ES-I3 (cell line): ENCODE measurements at regions not wholly inside any gene's neighbourhood (a gene's known extent, or its start where the extent isn't known, plus 50 kb on each side); places are given as distances from the start of the nearest gene placed in this dataset.
"Not testable (repeated sequence)": the region's sequence is repeated elsewhere in the genome, so short reads cannot be mapped to it uniquely, and the experiment has no call there.

Source experiments
- H3K36me3 ChIP-seq: 2 replicates; pipeline ENCODE4 v1.6.1; 2013; ENCODE audit warnings: mild to moderate bottlenecking, low read length, control low read depth, moderate library complexity; ENCODE audit not compliant: insufficient read depth
- H3K4me1 ChIP-seq: 2 replicates; pipeline ENCODE4 v1.6.1; 2013; ENCODE audit warnings: mild to moderate bottlenecking, control low read depth, low read length; ENCODE audit not compliant: insufficient read depth
- H3K9ac ChIP-seq: 2 replicates; pipeline ENCODE4 v1.6.1; 2013; ENCODE audit warnings: low read depth, mild to moderate bottlenecking, low read length, moderate library complexity
- H3K9me3 ChIP-seq: 2 replicates; pipeline ENCODE4 v1.6.1; 2013; ENCODE audit warnings: mild to moderate bottlenecking, low read length, moderate library complexity; ENCODE audit not compliant: control insufficient read depth, insufficient read depth

DNA sequence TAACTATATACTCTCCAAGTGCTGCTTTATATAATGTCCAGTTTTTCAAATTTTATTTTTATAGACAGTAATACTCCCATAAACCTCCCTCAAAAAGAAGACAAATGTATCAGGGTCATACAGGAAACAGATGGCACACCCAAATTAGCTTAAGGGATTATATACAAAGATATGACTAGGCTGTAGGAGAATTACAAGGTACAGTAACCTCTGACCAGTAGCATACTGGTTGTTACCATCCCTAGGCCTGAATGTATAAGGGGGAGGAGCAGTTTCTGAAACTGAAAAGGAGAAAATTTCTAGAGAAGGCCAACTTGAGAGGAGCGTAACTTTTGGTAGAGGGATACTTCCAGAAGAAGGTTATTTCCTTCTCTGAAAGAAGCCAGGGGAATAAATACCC lies 122.6 kb upstream of the NBPF19 start:
- not testable (repeated sequence) for H3K36me3 ChIP-seq, H3K9ac ChIP-seq, H3K4me1 ChIP-seq, H3K9me3 ChIP-seq

DNA sequence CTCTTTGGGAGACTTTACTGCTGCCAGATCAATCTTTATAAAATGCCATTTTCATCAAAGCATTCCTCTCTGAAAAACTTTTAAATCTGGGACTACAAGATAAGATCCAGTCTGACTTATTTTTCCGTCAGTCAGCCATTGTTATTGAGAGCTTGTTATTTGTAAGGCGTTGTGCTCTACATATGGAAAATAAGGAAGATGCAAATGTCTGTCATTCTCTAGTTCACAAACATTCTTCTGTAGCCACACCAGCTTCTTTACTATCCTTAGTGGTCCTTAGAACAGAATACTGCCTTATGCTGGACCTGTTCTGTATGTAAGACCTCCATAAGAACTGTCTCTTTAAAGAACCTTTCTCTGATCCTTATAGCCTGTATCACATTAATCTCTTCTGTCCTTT lies 120.3 kb upstream of the NBPF19 start:
- not testable (repeated sequence) for H3K9ac ChIP-seq, H3K4me1 ChIP-seq, H3K36me3 ChIP-seq, H3K9me3 ChIP-seq

DNA sequence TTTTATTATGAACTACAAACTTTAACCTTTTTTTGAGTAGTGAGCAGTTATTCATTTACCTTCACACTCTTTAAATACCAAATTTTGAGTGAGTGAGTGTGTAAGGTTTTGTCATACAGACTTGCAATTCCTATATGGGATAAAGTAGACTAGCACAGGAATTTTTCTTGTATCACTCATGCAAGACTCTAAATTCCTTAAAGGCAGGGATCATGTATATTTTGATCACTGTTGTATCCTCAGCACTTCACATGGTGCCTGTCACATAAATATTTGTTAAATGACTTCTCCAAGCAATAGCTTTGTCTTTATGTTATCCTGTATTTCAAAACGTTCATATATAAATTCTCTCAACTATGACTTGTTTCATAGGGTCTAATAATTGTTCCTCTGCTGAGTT lies 119.1 kb upstream of the NBPF19 start:
- not testable (repeated sequence) for H3K36me3 ChIP-seq, H3K4me1 ChIP-seq, H3K9ac ChIP-seq, H3K9me3 ChIP-seq

DNA sequence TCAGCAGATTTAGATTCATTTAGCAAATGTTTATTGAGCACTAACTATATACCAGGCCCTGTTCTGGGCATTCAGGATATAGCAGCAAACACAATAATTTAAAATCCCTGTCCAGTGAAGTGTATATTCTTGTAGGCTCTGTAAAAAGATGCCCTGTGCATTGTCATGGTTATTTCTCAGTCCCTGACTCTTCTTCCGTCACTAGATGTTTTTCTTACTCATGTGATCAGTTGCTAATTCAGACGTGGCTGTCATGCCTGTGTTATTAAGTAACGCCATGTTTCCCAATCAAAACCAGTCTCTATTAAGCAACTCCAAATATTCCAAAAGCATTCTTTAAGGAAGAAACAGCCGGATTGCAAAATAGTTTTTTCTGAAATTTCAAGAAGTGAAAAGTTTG lies 118.7 kb upstream of the NBPF19 start:
- not testable (repeated sequence) for H3K9ac ChIP-seq, H3K9me3 ChIP-seq, H3K36me3 ChIP-seq, H3K4me1 ChIP-seq

DNA sequence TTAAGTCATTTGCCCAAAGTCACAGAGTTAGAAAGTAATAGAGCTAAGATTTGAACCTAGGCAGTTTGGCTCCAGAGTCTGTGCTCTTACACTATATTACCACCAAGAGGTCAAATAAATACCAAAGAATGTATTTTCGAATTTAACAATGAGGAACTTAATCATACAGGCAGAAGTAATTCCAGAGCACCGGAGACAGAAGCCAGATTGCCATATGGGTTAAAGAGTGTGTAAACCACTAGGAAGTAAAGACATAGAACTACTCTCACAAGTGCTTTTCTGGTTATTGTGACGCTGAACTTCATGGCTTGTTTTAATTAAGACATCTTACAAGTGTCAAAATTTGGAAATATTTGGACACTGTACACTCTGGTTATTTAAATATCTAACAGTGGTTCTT lies 114.5 kb upstream of the NBPF19 start:
- H3K9me3 ChIP-seq, H3K4me1 ChIP-seq, H3K9ac ChIP-seq, H3K36me3 ChIP-seq: not testable (repeated sequence)

DNA sequence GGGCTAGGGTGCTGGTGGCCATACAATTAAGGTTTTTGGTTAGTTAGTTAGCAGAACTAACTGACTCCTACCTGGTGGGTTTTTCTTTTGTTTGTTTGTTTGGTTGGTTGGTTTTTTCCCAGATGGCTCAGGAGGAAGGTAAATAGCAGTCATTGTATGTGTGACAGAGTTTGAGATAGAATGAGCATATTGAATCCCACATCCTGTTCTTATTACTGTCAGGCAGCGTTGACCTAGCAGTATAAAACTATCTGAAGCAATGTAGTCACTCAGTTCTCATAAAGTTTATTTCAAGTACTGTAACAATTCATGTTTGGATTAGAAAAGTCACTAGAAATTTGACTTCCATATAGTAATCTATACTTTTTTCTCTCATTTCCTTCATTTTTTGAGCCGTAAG lies 113.5 kb upstream of the NBPF19 start:
- H3K4me1 ChIP-seq, H3K9ac ChIP-seq, H3K9me3 ChIP-seq, H3K36me3 ChIP-seq: not testable (repeated sequence)

DNA sequence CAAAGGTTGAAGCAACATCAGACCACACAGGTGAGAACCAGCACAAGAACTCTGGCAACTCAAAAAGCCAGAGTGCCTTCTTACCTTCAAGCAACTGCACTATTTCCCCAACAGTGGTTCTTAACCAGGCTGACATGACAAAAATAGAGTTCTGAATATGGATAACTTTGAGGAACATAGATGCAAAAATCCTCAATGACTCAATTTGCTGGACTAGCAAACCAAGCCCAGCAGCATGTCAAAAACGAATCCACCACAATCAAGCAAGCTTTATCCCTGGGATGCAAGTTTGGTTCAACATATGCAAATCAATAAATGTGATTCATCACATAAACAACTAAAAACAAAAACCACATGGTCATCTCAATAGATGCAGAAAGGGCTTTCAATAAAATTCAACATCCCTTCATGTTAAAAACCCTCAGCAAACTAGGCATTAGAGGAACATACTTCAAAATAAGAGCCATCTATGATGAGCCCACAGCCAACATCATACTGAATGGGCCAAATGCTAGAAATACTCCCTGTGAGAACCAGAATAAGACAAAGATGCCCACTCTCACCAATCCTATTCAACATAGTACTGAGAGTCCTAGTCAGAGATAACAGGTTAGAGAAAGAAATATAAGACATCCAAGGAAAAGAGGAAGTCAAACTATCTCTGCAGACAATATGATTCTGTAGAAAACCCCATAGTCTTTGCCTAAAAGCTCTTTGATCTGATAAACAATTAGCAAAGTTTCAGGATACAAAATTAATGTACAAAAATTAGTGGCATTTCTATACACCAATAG lies 110.5 kb upstream of the NBPF19 start:
- H3K36me3 ChIP-seq, H3K9me3 ChIP-seq, H3K9ac ChIP-seq, H3K4me1 ChIP-seq: not testable (repeated sequence)

DNA sequence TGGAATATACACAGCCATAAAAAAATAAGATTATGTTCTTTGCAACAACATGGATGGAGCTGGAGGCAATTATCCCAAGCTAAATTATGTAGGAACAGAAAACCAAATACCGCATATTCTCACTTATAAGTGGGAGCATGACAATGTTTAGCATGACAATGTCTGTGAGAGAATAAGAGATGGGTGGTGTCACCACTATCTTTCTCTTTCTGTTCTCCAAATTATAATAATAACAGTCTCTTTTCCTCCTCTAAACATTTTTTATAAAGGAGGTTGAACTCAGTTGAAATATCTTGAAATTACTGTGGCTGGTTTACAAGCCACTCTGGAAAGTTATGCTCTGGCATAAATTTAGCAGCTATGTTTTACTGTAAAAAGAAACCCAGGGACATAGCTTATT lies 108.4 kb upstream of the NBPF19 start:
- not testable (repeated sequence) for H3K9ac ChIP-seq, H3K36me3 ChIP-seq, H3K4me1 ChIP-seq

DNA sequence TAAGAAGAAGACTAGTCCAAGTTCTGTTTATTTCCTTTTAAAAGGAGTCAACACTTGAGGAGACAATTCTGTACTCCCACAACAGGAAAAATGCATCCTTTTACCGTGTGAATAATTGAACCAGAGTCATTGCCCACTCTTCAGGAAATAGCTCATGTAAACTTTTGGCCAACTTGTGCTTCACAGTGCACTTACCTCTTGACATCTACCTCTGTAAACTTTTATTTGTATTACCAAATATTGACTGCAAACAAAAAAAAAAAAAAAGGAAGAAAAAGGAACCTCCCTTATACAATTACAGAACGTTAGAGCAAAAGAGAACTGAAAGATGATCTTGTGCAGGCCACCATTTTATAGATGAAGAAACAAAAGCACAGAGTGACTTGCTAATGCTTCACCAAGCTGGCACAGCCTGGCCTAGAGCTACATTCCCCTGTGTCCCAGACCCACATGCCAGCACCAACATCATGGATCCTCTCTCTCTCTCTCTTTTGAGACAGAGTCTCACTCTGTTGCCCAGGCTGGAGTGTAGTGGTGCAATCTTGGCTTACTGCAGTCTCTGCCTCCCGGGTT lies 107.3 kb upstream of the NBPF19 start:
- not testable (repeated sequence) for H3K9me3 ChIP-seq, H3K36me3 ChIP-seq, H3K9ac ChIP-seq, H3K4me1 ChIP-seq

More for the DNA sequence above, 108.4 kb upstream of the NBPF19 start:
- H3K9me3 ChIP-seq = not testable (repeated sequence)

DNA sequence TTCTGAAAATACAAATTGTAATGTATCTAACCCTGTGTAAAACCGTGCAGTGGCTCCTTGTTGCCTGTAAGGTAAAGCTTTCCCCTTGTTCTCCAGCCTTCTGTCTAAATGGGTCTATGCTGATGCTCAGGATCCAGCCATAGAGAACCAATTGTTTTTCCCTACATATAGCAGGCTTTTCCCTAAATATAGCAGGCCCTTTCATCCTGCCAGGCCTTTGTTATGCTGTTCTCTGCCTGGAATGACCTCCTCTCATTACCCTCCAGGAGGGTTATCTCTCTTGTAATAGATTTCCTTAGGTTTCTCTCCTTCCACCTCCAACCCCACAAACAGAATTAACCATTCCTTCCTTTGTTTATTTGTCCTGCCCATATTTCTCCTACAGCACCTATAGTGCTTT lies 106.5 kb upstream of the NBPF19 start:
- not testable (repeated sequence) for H3K9me3 ChIP-seq, H3K9ac ChIP-seq, H3K36me3 ChIP-seq, H3K4me1 ChIP-seq

DNA sequence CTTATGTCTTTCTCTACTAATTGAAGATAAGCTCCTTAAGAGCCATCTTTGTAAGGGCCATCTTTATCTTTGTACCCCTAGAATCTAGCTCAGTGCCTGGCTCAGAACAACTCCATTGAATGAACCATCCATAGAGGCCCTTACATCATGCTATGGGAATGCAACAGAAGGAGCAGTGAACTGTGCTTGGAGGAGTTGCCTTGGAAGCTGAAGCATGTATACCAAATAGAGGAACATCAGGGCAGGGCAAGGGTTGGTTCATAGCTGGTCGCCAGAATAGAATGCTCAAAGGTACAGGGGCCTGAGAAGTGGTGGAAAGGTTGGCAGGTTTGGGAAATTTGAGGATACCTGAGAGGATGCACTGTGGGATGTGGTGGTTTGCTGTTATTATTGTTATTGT lies 105.8 kb upstream of the NBPF19 start:
- H3K9ac ChIP-seq, H3K9me3 ChIP-seq, H3K36me3 ChIP-seq, H3K4me1 ChIP-seq: not testable (repeated sequence)

DNA sequence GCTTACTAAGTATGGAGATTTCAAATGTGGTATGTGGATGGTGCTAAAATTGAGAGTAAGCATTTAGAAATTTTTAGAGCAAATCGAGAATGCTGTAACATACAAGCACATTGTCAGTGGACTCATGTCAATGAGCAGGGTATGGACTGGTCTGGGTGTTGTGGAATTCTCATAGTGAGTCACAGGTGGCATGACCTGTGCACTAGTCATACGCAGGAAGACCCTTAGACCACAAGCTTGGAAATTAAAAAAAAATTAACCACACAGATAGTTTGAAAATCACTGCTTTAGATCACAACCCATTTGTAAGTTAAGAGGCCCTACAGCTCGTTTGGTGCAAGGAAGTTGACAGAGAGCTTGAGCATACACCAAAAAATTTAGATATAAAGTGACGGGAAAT lies 102.9 kb upstream of the NBPF19 start:
- not testable (repeated sequence) for H3K36me3 ChIP-seq, H3K9me3 ChIP-seq, H3K9ac ChIP-seq, H3K4me1 ChIP-seq

DNA sequence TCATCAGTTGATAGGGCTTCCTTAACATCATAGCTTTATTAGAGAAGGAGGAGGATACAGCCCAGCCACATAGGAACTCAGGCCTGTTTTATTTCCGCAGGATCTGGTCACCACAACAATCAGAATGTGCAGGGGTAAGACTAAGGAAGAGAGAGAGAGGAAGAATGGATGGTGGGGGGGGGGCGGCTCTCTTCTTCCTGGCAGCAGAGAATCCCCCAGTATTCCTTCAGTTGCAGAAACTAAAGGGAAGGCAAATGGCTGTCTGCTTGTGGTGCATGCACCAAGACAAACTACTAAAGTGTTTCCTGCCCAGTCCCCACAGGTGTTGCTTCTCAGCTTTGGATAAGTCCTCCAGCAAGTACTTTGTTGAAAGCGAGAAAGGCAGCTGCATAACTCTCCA lies 96.4 kb upstream of the NBPF19 start:
- not testable (repeated sequence) for H3K9ac ChIP-seq, H3K4me1 ChIP-seq, H3K9me3 ChIP-seq, H3K36me3 ChIP-seq

DNA sequence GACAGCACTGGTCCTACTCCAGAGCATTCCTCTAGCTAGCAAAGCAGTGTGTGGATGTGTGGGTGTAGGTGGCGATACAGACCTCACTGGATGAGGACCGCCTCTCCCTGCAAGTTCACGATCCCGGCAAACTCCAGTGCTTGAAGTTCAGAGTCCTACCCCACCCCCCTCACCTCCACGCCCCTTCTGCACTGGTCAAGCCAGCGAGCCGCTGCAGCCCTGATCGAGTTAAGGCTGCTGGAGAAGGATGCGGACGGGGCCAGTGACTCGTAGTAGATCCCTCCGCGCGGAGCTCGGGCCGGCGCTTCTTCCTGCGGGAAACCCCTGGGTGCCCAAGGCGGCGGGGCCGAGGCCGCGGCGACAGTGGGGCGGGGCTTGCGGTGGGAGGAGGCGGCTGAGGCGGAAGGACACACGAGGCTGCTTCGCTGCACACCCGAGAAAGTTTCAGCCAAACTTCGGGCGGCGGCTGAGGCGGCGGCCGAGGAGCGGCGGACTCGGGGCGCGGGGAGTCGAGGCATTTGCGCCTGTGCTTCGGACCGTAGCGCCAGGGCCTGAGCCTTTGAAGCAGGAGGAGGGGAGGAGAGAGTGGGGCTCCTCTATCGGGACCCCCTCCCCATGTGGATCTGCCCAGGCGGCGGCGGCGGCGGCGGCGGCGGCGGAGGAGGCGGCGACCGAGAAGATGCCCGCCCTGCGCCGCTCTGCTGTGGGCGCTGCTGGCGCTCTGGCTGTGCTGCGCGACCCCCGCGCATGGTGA lies 84.5 kb upstream of the NBPF19 start:
- H3K9me3 ChIP-seq, H3K9ac ChIP-seq, H3K4me1 ChIP-seq, H3K36me3 ChIP-seq: not testable (repeated sequence)

DNA sequence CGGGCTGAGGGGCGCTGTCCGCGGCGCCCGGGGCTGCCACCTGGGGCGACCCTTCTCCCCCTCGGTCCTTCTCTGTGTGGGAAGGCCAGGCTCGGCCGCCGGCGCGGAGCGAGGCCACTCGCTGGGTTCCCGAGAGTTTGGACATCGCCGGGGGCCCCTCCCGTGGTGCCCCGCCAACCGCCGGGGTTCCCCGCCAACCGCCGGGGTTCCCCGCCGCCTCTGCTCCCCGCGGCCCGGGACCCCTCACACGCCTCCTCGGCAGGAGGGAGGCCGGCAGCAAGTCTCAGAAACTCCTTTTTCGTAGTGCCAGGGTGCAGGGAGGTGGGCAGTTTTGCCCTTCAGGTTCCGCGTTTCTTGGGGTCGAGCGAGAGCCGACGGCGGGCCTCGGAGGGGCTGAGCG lies 83.9 kb upstream of the NBPF19 start:
- not testable (repeated sequence) for H3K4me1 ChIP-seq, H3K9me3 ChIP-seq, H3K9ac ChIP-seq, H3K36me3 ChIP-seq
